GM19025 (cell line): ENCODE measurements at regions not wholly inside any gene's neighbourhood (a gene's known extent, or its start where the extent isn't known, plus 50 kb on each side); places are given as distances from the start of the nearest gene placed in this dataset.

Experiments
- ATAC-seq: cut with Tn5 transposase; IDR thresholded peaks from one replicate; pipeline ENCODE4 v1.9.1; 2021; ENCODE audit warnings: mild to moderate bottlenecking, low read depth, moderate library complexity; ENCODE audit not compliant: unreplicated experiment

- ATAC-seq = no peak
Measured at GRCh38 chr2:16287281-16287680, 346.9 kb downstream of the MYCN start.

- no peak for ATAC-seq
Measured at GRCh38 chr2:16285813-16286510, 345.6 kb downstream of the MYCN start.

- ATAC-seq = no peak
Measured at GRCh38 chr2:16284941-16285625, 344.7 kb downstream of the MYCN start.

- no peak for ATAC-seq
Measured at GRCh38 chr2:16283071-16283850, 342.9 kb downstream of the MYCN start.

- ATAC-seq = no peak
Measured at GRCh38 chr2:16282511-16282910, 342.2 kb downstream of the MYCN start.

GRCh38 chr2:16281451-16282335 lies 341.3 kb downstream of the MYCN start:
- no peak for ATAC-seq

- no peak for ATAC-seq
Measured at GRCh38 chr2:16280081-16280480, 339.7 kb downstream of the MYCN start.

GRCh38 chr2:16279641-16280040 lies 339.3 kb downstream of the MYCN start:
- no peak for ATAC-seq

GRCh38 chr2:16279201-16279570 lies 338.8 kb downstream of the MYCN start:
- no peak for ATAC-seq

- no peak for ATAC-seq
Measured at GRCh38 chr2:16278421-16279200, 338.3 kb downstream of the MYCN start.

GRCh38 chr2:16277117-16277516 lies 336.8 kb downstream of the MYCN start:
- no peak for ATAC-seq

- no peak for ATAC-seq
Measured at GRCh38 chr2:16275661-16276060, 335.3 kb downstream of the MYCN start.

GRCh38 chr2:16275131-16275530 lies 334.8 kb downstream of the MYCN start:
- ATAC-seq = no peak

- ATAC-seq = no peak
Measured at GRCh38 chr2:16273111-16273510, 332.8 kb downstream of the MYCN start.

- no peak for ATAC-seq
Measured at GRCh38 chr2:16272038-16272788, 331.9 kb downstream of the MYCN start.

GRCh38 chr2:16271231-16271896 lies 331.0 kb downstream of the MYCN start:
- ATAC-seq = no peak

GRCh38 chr2:16270441-16270840 lies 330.1 kb downstream of the MYCN start:
- no peak for ATAC-seq

GRCh38 chr2:16268301-16269000 lies 328.1 kb downstream of the MYCN start:
- ATAC-seq = no peak
